Bronchial epithelial cell (primary cell): ENCODE measurements at regions not wholly inside any gene's neighbourhood (a gene's known extent, or its start where the extent isn't known, plus 50 kb on each side); places are given as distances from the start of the nearest gene placed in this dataset.

ENCODE experiments used
- DNase-seq: peaks from one replicate; pipeline ENCODE4 v3.0.0-alpha.2; 2010; ENCODE audit warnings: low read depth
- FAIRE-seq: peaks from 2 replicates; lab custom pipeline; 2011; peaks lifted over from hg19 to GRCh38; lab: Jason Lieb, UNC
- H3K27me3 ChIP-seq: 2 replicates; pipeline ENCODE4 v1.5.1; 2011; ENCODE audit warnings: low read length; ENCODE audit not compliant: control insufficient read depth, insufficient read depth
- H3K36me3 ChIP-seq: 2 replicates; pipeline ENCODE4 v1.5.1; 2011; ENCODE audit warnings: low read length; ENCODE audit not compliant: control insufficient read depth, insufficient read depth
- H3K4me3 ChIP-seq: 2 replicates; pipeline ENCODE4 v1.5.1; 2011; ENCODE audit warnings: mild to moderate bottlenecking, low read depth, low read length, control low read depth
- CTCF ChIP-seq: IDR thresholded peaks from 2 replicates; pipeline ENCODE4 v1.5.1; 2011; ENCODE audit warnings: mild to moderate bottlenecking, moderate library complexity, low read length, control low read depth, inconsistent platforms; ENCODE audit not compliant: insufficient read depth, severe bottlenecking

GRCh38 chr13:58960888-58961287 lies 1202.8 kb downstream of the DIAPH3 start:
- Histone ChIP-seq H3K4me3 (no peak overlapping the region), H3K36me3 (no peaks in the 10 kb centered on the region), H3K27me3 (no peaks in the 10 kb centered on the region)
- TF ChIP-seq CTCF: no peak
- FAIRE-seq (no peak), DNase-seq (peak; percentile 6)

GRCh38 chr13:58963321-58963720 lies 1200.4 kb downstream of the DIAPH3 start:
- Histone ChIP-seq H3K36me3 (no peaks in the 10 kb centered on the region), H3K4me3 (no peak overlapping the region), H3K27me3 (no peaks in the 10 kb centered on the region)
- DNase-seq (no peak), FAIRE-seq (no peak)
- no peak for TF ChIP-seq CTCF

- no peak overlapping the region for H3K4me3 ChIP-seq
- no peak for FAIRE-seq
Observed at GRCh38 chr13:58964048-58964447, 1199.7 kb downstream of the DIAPH3 start.

GRCh38 chr13:58977085-58977484 lies 1186.6 kb downstream of the DIAPH3 start:
- Histone ChIP-seq H3K36me3 (no peaks in the 10 kb centered on the region), H3K4me3 (no peak overlapping the region), H3K27me3 (no peaks in the 10 kb centered on the region)
- FAIRE-seq: no peak
- DNase-seq: no peak
- TF ChIP-seq CTCF: no peak

More at GRCh38 chr13:58964048-58964447, 1199.7 kb downstream of the DIAPH3 start:
- no peak for TF ChIP-seq CTCF
- H3K36me3 ChIP-seq: no peaks in the 10 kb centered on the region
- DNase-seq: no peak
- no peaks in the 10 kb centered on the region for H3K27me3 ChIP-seq

GRCh38 chr13:58978331-58978730 lies 1185.4 kb downstream of the DIAPH3 start:
- TF ChIP-seq CTCF: no peak
- DNase-seq (no peak), FAIRE-seq (no peak)
- Histone ChIP-seq H3K27me3 (no peaks in the 10 kb centered on the region), H3K36me3 (no peaks in the 10 kb centered on the region), H3K4me3 (no peak overlapping the region)

GRCh38 chr13:58979851-58980250 lies 1183.9 kb downstream of the DIAPH3 start:
- H3K27me3 ChIP-seq: no peaks in the 10 kb centered on the region
- TF ChIP-seq CTCF: no peak
- DNase-seq (no peak), FAIRE-seq (no peak)
- H3K4me3 ChIP-seq: no peak overlapping the region
- H3K36me3 ChIP-seq: no peaks in the 10 kb centered on the region
